Panc1 (cell line): ENCODE measurements at regions not wholly inside any gene's neighbourhood (a gene's known extent, or its start where the extent isn't known, plus 50 kb on each side); places are given as distances from the start of the nearest gene placed in this dataset.

Experiments used
- CTCF ChIP-seq: fragments of 450-650 bp; IDR thresholded peaks from 2 replicates; pipeline ENCODE4 v1.5.1; 2017; ENCODE audit warnings: mild to moderate bottlenecking
- SIN3A ChIP-seq: IDR thresholded peaks from 2 replicates; pipeline ENCODE4 v1.6.1; 2012; ENCODE audit warnings: low read depth, mild to moderate bottlenecking, low read length, moderate library complexity, borderline replicate concordance; ENCODE audit not compliant: insufficient read depth

- TF ChIP-seq CTCF: no peak
- no peak for TF ChIP-seq SIN3A
These were observed 72.1 kb downstream of the COPS8 start for GRCh38 chr2:237157780-237158102.
